ENCODE measurements at regions not wholly inside any gene's neighbourhood (a gene's known extent, or its start where the extent isn't known, plus 50 kb on each side); places are given as distances from the start of the nearest gene placed in this dataset.

- Histone ChIP-seq H3K4me3 (no peak overlapping the region), H3K27ac (no peak overlapping the region), H3K36me3 (no peaks in the 10 kb centered on the region), H3K9me3 (no peaks in the 10 kb centered on the region), H3K4me1 (no peaks in the 10 kb centered on the region), H3K27me3 (ENCODE audit: low read depth) (no peaks in the 10 kb centered on the region)
- no peak for DNase-seq
- ATAC-seq = peak in 1 of 2 donors; percentile 62
- TF ChIP-seq CTCF (IDR thresholded peaks at IDR 0.05) = no peak
- intact Hi-C loops (cut with DNase I) = no loop called here
Observed at GRCh38 chr10:62885684-62886461, 69.7 kb upstream of the EGR2 start.

GRCh38 chr10:62880162-62880561 is 64.0 kb upstream of the EGR2 start:
- Histone ChIP-seq H3K27me3 (ENCODE audit: low read depth) (no peaks in the 10 kb centered on the region), H3K9me3 (no peaks in the 10 kb centered on the region), H3K4me1 (no peaks in the 10 kb centered on the region), H3K27ac (no peak overlapping the region), H3K36me3 (no peaks in the 10 kb centered on the region), H3K4me3 (no peak overlapping the region)
- intact Hi-C loops (cut with DNase I) = no loop called here
- no peak for TF ChIP-seq CTCF (IDR thresholded peaks at IDR 0.05)
- no peak for ATAC-seq
- no peak for DNase-seq

- H3K27me3 ChIP-seq (ENCODE audit: low read depth) = no peaks in the 10 kb centered on the region
- no peaks in the 10 kb centered on the region for H3K9me3 ChIP-seq
Observed at GRCh38 chr10:62873866-62874265, 57.7 kb upstream of the EGR2 start.

GRCh38 chr10:62870866-62871265 is 54.7 kb upstream of the EGR2 start:
- no peak for TF ChIP-seq CTCF (IDR thresholded peaks at IDR 0.05)
- Histone ChIP-seq H3K4me3 (no peak overlapping the region), H3K4me1 (no peaks in the 10 kb centered on the region), H3K27ac (no peak overlapping the region), H3K9me3 (no peaks in the 10 kb centered on the region), H3K27me3 (ENCODE audit: low read depth) (no peaks in the 10 kb centered on the region), H3K36me3 (no peaks in the 10 kb centered on the region)
- no peak for ATAC-seq
- no peak for DNase-seq
- intact Hi-C loops (cut with DNase I) = no loop called here

More at GRCh38 chr10:62873866-62874265, 57.7 kb upstream of the EGR2 start:
- no peak for DNase-seq
- intact Hi-C loops (cut with DNase I) = no loop called here
- H3K4me3 ChIP-seq = no peak overlapping the region
- no peak for ATAC-seq
- no peaks in the 10 kb centered on the region for H3K4me1 ChIP-seq
- no peaks in the 10 kb centered on the region for H3K36me3 ChIP-seq
- H3K27ac ChIP-seq = no peak overlapping the region
- TF ChIP-seq CTCF (IDR thresholded peaks at IDR 0.05) = no peak

GRCh38 chr10:62869958-62870357 is 53.8 kb upstream of the EGR2 start:
- Histone ChIP-seq H3K4me3 (no peak overlapping the region), H3K27ac (no peak overlapping the region), H3K36me3 (no peaks in the 10 kb centered on the region), H3K9me3 (no peaks in the 10 kb centered on the region), H3K4me1 (no peaks in the 10 kb centered on the region), H3K27me3 (ENCODE audit: low read depth) (no peaks in the 10 kb centered on the region)
- no peak for ATAC-seq
- no peak for DNase-seq
- TF ChIP-seq CTCF (IDR thresholded peaks at IDR 0.05) = no peak
- intact Hi-C loops (cut with DNase I) = no loop called here

Measured in lower lobe of right lung (tissue), 2 donors.